ENCODE measurements at regions not wholly inside any gene's neighbourhood (a gene's known extent, or its start where the extent isn't known, plus 50 kb on each side); places are given as distances from the start of the nearest gene placed in this dataset.

GRCh38 chr3:11949351-11949750 is 54.8 kb upstream of the SYN2 start:
- no peak overlapping the region for H3K4me3 Mint-ChIP-seq
- H3K36me3 ChIP-seq (ENCODE audit: control insufficient read depth, insufficient read depth, low read length): no peaks in the 10 kb centered on the region
- H3K9me3 ChIP-seq (ENCODE audit: control insufficient read depth in 2 of 2, low read length in 2 of 2): no peaks in the 10 kb centered on the region
- H3K4me1 ChIP-seq (ENCODE audit: control insufficient read depth, insufficient read depth, low read length, poor library complexity, severe bottlenecking): no peaks in the 10 kb centered on the region
- peaks cover 0 to 6% (median 0%) of the 10 kb centered on the region in 7 donors for H3K9me3 Mint-ChIP-seq
- no peak overlapping the region for H3K4me3 ChIP-seq (ENCODE audit: low read depth, low read length)
- H3K36me3 Mint-ChIP-seq: no peaks in the 10 kb centered on the region
- no peak overlapping the region for H3K27ac ChIP-seq (ENCODE audit: insufficient read depth, low read length, poor library complexity, severe bottlenecking)
- no peak for ATAC-seq (ENCODE audit: low read depth in 2 of 2)
- H3K27ac Mint-ChIP-seq: no peak overlapping the region
- DNase-seq: no peak
- no peaks in the 10 kb centered on the region for H3K4me1 Mint-ChIP-seq
- H3K27me3 Mint-ChIP-seq: peaks cover 8% of the 10 kb centered on the region
- peaks cover 5% of the 10 kb centered on the region for H3K27me3 ChIP-seq (ENCODE audit: control insufficient read depth, insufficient read depth, low read length)

DNA sequence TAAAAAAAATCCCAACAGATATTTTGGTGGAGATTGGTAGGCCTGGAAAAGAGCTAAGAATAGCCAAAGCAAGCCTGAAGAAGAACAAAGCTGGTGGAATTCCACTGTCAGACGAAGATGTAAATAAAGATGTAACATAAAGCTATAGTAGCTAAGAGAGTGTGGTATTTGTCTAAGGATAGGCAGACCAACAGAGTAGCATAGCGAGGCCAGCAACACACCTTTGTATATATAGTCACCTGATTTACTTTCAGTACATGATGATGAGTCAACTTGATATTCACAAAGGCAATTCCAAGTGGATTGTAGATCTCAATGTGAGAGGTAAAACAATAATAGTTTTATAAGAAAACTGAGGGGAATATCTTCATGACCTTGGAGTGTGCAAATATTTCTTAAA is 53.6 kb upstream of the SYN2 start:
- Mint-ChIP-seq H3K36me3 (no peaks in the 10 kb centered on the region), H3K27me3 (peaks cover 8% of the 10 kb centered on the region), H3K27ac (no peak overlapping the region), H3K4me3 (no peak overlapping the region), H3K9me3 (peaks cover 0 to 8% (median 0%) of the 10 kb centered on the region in 7 donors), H3K4me1 (no peaks in the 10 kb centered on the region)
- Histone ChIP-seq H3K36me3 (ENCODE audit: control insufficient read depth, insufficient read depth, low read length) (no peaks in the 10 kb centered on the region), H3K27me3 (ENCODE audit: control insufficient read depth, insufficient read depth, low read length) (peaks cover 5% of the 10 kb centered on the region), H3K9me3 (ENCODE audit: control insufficient read depth in 2 of 2, low read length in 2 of 2) (no peaks in the 10 kb centered on the region), H3K4me3 (ENCODE audit: low read depth, low read length) (no peak overlapping the region), H3K4me1 (ENCODE audit: control insufficient read depth, insufficient read depth, low read length, poor library complexity, severe bottlenecking) (no peaks in the 10 kb centered on the region), H3K27ac (ENCODE audit: insufficient read depth, low read length, poor library complexity, severe bottlenecking) (no peak overlapping the region)
- DNase-seq (no peak), ATAC-seq (ENCODE audit: low read depth in 2 of 2) (no peak)

DNA sequence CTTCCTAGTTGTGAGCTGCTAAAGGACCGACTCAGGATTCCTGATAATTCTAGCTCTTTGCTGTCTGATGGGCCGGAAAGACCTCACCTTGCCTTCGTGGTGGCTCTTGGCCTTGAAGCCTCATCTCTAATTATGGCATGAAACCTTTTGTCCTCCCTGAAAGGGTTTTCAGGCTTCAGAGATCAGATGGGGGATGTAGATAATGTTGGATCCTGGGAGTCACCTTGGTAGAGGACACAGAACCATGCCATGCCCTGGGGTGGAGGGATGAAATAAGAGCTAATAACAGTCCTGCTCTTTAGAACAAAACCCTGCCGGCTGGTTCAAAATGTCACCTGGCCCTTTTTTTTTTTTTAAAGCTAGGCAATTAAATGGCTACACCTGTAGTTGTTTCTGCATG is 50.8 kb upstream of the SYN2 start:
- Mint-ChIP-seq H3K4me3 (no peak overlapping the region), H3K27ac (no peak overlapping the region), H3K27me3 (peaks cover 8% of the 10 kb centered on the region), H3K9me3 (peaks cover 0 to 4% (median 0%) of the 10 kb centered on the region in 7 donors), H3K36me3 (no peaks in the 10 kb centered on the region), H3K4me1 (no peaks in the 10 kb centered on the region)
- no peak for DNase-seq
- ATAC-seq (ENCODE audit: low read depth in 2 of 2): no peak
- Histone ChIP-seq H3K36me3 (ENCODE audit: control insufficient read depth, insufficient read depth, low read length) (no peaks in the 10 kb centered on the region), H3K4me3 (ENCODE audit: low read depth, low read length) (no peak overlapping the region), H3K9me3 (ENCODE audit: control insufficient read depth in 2 of 2, low read length in 2 of 2) (no peaks in the 10 kb centered on the region), H3K4me1 (ENCODE audit: control insufficient read depth, insufficient read depth, low read length, poor library complexity, severe bottlenecking) (no peaks in the 10 kb centered on the region), H3K27ac (ENCODE audit: insufficient read depth, low read length, poor library complexity, severe bottlenecking) (no peak overlapping the region), H3K27me3 (ENCODE audit: control insufficient read depth, insufficient read depth, low read length) (peaks cover 5% of the 10 kb centered on the region)

GRCh38 chr3:11953778-11954177 is 50.4 kb upstream of the SYN2 start:
- Mint-ChIP-seq H3K27me3 (peaks cover 8% of the 10 kb centered on the region), H3K4me1 (no peaks in the 10 kb centered on the region), H3K36me3 (no peaks in the 10 kb centered on the region), H3K4me3 (no peak overlapping the region), H3K9me3 (peaks cover 0 to 4% (median 0%) of the 10 kb centered on the region in 7 donors), H3K27ac (no peak overlapping the region)
- no peak overlapping the region for H3K4me3 ChIP-seq (ENCODE audit: low read depth, low read length)
- no peaks in the 10 kb centered on the region for H3K9me3 ChIP-seq (ENCODE audit: control insufficient read depth in 2 of 2, low read length in 2 of 2)
- H3K36me3 ChIP-seq (ENCODE audit: control insufficient read depth, insufficient read depth, low read length): no peaks in the 10 kb centered on the region
- H3K27me3 ChIP-seq (ENCODE audit: control insufficient read depth, insufficient read depth, low read length): peaks cover 5% of the 10 kb centered on the region
- DNase-seq (no peak), ATAC-seq (ENCODE audit: low read depth in 2 of 2) (no peak)
- no peak overlapping the region for H3K27ac ChIP-seq (ENCODE audit: insufficient read depth, low read length, poor library complexity, severe bottlenecking)
- no peaks in the 10 kb centered on the region for H3K4me1 ChIP-seq (ENCODE audit: control insufficient read depth, insufficient read depth, low read length, poor library complexity, severe bottlenecking)

GRCh38 chr3:11954312-11954934 is 49.8 kb upstream of the SYN2 start:
- DNase-seq: no peak
- peaks cover 0 to 4% (median 1%) of the 10 kb centered on the region in 7 donors for H3K9me3 Mint-ChIP-seq
- Histone ChIP-seq H3K27me3 (ENCODE audit: control insufficient read depth, insufficient read depth, low read length) (peaks cover 4% of the 10 kb centered on the region), H3K9me3 (ENCODE audit: control insufficient read depth in 2 of 2, low read length in 2 of 2) (peaks cover 0 to 3% of the 10 kb centered on the region in 2 experiments), H3K27ac (ENCODE audit: insufficient read depth, low read length, poor library complexity, severe bottlenecking) (no peak overlapping the region), H3K4me3 (ENCODE audit: low read depth, low read length) (no peak overlapping the region), H3K36me3 (ENCODE audit: control insufficient read depth, insufficient read depth, low read length) (no peaks in the 10 kb centered on the region), H3K4me1 (ENCODE audit: control insufficient read depth, insufficient read depth, low read length, poor library complexity, severe bottlenecking) (no peaks in the 10 kb centered on the region)
- H3K4me1 Mint-ChIP-seq: no peaks in the 10 kb centered on the region
- no peaks in the 10 kb centered on the region for H3K36me3 Mint-ChIP-seq
- peaks cover 8% of the 10 kb centered on the region for H3K27me3 Mint-ChIP-seq
- H3K4me3 Mint-ChIP-seq: no peak overlapping the region
- ATAC-seq (ENCODE audit: low read depth in 2 of 2): no peak
- H3K27ac Mint-ChIP-seq: no peak overlapping the region
